Osteocyte (in vitro differentiated cells): ENCODE measurements at regions not wholly inside any gene's neighbourhood (a gene's known extent, or its start where the extent isn't known, plus 50 kb on each side); places are given as distances from the start of the nearest gene placed in this dataset.

Experiments
- DNase-seq: peaks from one replicate; pipeline ENCODE4 v3.0.0; 2021; ENCODE audit warnings: mixed read lengths; ENCODE audit not compliant: unreplicated experiment; ENCODE audit errors: extremely low spot score
- H3K27ac Mint-ChIP-seq: one replicate; pipeline ENCODE4 v1.8.0; 2021; ENCODE audit warnings: mild to moderate bottlenecking, mixed read lengths; ENCODE audit not compliant: unreplicated experiment
- H3K27me3 Mint-ChIP-seq: one replicate; pipeline ENCODE4 v1.8.0; 2021; ENCODE audit warnings: mixed read lengths; ENCODE audit not compliant: unreplicated experiment
- H3K36me3 Mint-ChIP-seq: one replicate; pipeline ENCODE4 v1.8.0; 2021; ENCODE audit warnings: mixed read lengths; ENCODE audit not compliant: unreplicated experiment
- H3K4me1 Mint-ChIP-seq: one replicate; pipeline ENCODE4 v1.8.0; 2021; ENCODE audit warnings: mixed read lengths; ENCODE audit not compliant: unreplicated experiment
- H3K4me3 Mint-ChIP-seq: one replicate; pipeline ENCODE4 v1.8.0; 2021; ENCODE audit warnings: mild to moderate bottlenecking, moderate library complexity, mixed read lengths; ENCODE audit not compliant: unreplicated experiment
- H3K9me3 Mint-ChIP-seq: one replicate; pipeline ENCODE4 v1.8.0; 2021; ENCODE audit warnings: mixed read lengths; ENCODE audit not compliant: unreplicated experiment
- CTCF ChIP-seq: fragments of 200-600 bp; sonication (generic); IDR thresholded peaks from 2 replicates; pipeline ENCODE4 v1.5.0; 2021; ENCODE audit warnings: antibody characterized with exemption, mild to moderate bottlenecking, moderate library complexity

GRCh38 chr16:86693033-86693432 lies 114.7 kb downstream of the FOXL1 start:
- H3K36me3 Mint-ChIP-seq, result no peaks in the 10 kb centered on the region
- H3K27ac Mint-ChIP-seq, result no peak overlapping the region
- H3K27me3 Mint-ChIP-seq, result no peaks in the 10 kb centered on the region
- peaks cover 6% of the 10 kb centered on the region for H3K4me1 Mint-ChIP-seq
- TF ChIP-seq CTCF, result no peak
- no peak for DNase-seq
- H3K4me3 Mint-ChIP-seq, result no peak overlapping the region
- H3K9me3 Mint-ChIP-seq, result no peaks in the 10 kb centered on the region

GRCh38 chr16:86697715-86698114 lies 119.4 kb downstream of the FOXL1 start:
- Mint-ChIP-seq H3K4me1 (peaks cover 13% of the 10 kb centered on the region), H3K27ac (no peak overlapping the region), H3K9me3 (no peaks in the 10 kb centered on the region), H3K4me3 (no peak overlapping the region), H3K27me3 (no peaks in the 10 kb centered on the region), H3K36me3 (no peaks in the 10 kb centered on the region)
- DNase-seq, result no peak
- no peak for TF ChIP-seq CTCF

DNA sequence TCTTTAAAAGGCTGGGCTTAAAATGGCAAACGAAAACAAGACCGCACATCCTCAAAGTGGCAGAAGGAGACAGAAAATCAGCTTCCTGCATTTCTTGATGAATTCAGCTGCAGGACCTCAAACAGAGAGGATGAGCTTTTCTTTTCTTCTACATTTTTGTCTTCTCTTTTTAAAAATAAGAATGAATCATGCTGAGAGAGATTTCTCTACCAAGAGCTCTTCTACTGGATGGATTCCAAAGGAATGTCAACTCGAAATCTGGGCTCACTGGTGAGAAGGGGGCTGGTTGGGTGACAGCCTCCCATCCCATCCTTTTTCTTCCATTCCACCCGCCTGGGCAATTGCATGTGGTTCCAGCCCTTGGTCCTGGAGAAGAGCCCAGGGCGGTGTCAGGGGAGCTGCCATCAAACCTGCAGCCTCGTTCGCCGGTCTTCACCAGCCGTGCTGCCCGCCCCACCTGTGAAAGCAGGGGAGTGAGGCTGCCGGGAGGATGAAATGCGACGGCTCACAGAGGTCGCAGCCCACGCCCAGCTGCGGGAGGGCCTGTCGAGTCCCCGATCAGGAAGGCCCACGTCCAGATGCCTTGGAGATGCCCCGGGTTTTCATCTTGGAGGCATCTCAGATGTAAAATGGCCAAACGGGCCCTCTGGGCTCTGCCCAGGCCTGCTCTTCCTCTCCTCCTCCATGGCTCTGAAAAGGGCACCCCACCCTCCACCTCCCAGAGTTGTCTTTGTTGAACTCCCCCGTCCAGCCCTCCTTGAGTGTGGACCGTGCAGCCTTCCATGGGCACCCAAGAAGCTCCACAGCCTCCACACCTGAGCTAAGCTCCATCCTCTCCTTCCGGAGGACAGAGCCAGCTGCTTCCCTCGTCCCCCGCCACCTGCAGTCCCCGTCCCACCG lies 121.9 kb downstream of the FOXL1 start:
- H3K27me3 Mint-ChIP-seq, result no peaks in the 10 kb centered on the region
- no peaks in the 10 kb centered on the region for H3K36me3 Mint-ChIP-seq
- no peaks in the 10 kb centered on the region for H3K9me3 Mint-ChIP-seq
- no peak for TF ChIP-seq CTCF
- peak overlapping the region; percentile 24 for H3K27ac Mint-ChIP-seq
- DNase-seq, result no peak
- H3K4me3 Mint-ChIP-seq, result no peak overlapping the region
- H3K4me1 Mint-ChIP-seq, result peaks cover 13% of the 10 kb centered on the region

GRCh38 chr16:86701286-86701975 lies 123.1 kb downstream of the FOXL1 start:
- H3K27me3 Mint-ChIP-seq, result no peaks in the 10 kb centered on the region
- no peaks in the 10 kb centered on the region for H3K36me3 Mint-ChIP-seq
- TF ChIP-seq CTCF, result no peak
- H3K4me1 Mint-ChIP-seq, result peaks cover 13% of the 10 kb centered on the region
- H3K27ac Mint-ChIP-seq, result no peak overlapping the region
- no peak overlapping the region for H3K4me3 Mint-ChIP-seq
- no peaks in the 10 kb centered on the region for H3K9me3 Mint-ChIP-seq
- no peak for DNase-seq

DNA sequence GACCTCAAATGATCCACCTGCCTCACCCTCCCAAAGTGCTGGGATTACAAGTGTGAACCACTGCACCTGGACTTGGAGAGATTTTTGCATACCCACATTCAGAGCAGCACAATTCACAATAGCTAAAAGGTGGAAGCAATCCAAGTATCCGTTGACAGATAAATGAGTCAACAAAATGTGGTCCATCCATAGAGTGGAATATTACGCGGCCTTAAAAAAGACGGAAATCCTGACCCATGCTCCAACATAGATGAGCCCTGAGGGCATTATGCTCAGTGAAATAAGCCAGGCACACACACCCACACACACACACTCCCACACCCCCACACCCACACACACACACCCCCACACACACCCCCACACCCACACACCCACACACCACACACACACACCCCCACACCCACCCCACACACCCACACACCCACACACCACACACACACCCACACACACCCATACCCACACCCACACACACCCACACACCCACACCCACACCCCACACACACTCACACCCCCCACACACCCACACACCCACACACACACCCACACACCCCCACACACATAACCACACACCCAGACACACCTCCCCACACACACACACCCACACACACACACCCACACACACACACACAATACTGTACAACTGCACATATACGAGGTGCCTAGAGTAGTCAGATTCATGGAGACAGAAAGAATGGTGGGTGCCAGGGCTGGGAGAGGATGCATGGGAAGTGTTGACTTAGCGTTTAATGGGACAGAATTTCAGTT lies 124.7 kb downstream of the FOXL1 start:
- Mint-ChIP-seq H3K9me3 (no peaks in the 10 kb centered on the region), H3K27me3 (no peaks in the 10 kb centered on the region), H3K27ac (no peak overlapping the region), H3K4me1 (peaks cover 6% of the 10 kb centered on the region), H3K4me3 (no peak overlapping the region), H3K36me3 (no peaks in the 10 kb centered on the region)
- TF ChIP-seq CTCF, result no peak
- no peak for DNase-seq
